ENCODE measurements at regions not wholly inside any gene's neighbourhood (a gene's known extent, or its start where the extent isn't known, plus 50 kb on each side); places are given as distances from the start of the nearest gene placed in this dataset.

DNA sequence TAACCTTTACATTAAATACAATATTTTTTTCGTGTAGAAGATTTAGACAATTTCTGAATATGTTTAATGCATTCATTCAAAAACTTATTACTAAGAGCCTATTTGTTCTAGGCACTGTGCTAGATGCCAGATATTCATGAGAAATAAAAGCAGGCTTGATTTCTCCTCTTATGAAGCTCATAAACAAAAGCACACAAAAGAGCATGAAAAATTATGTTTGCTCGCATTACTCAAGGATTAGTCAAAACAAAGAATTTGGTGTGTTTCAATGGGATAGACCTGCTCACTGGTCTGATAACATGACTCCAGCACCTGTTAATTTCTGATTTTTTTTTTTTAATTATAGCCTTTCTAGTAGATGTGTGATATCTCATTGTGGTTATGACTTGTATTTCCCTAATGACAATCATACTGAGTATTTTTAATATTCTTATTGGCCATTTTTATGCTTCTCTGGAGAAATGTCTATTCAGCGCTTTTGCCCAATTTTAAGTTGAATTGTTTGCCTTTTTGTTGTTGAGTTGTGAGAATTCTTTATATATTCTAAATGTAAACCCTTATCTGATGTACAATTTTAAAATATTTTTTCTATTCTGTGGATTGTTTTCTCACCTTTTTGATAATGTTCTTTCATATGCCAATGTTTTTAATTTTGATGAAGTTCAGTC, 382.3 kb upstream of the ADGRL4 start:
- TF ChIP-seq FOXM1 (IDR thresholded peaks at IDR 0.05; ENCODE audit: borderline replicate concordance, low read depth) (no peak), EP300 (IDR thresholded peaks at IDR 0.05; ENCODE audit: borderline replicate concordance) (no peak), NFIC (IDR thresholded peaks at IDR 0.05) (no peak), ZBTB7A (IDR thresholded peaks at IDR 0.05; ENCODE audit: low read depth) (no peak), CEBPB (IDR thresholded peaks at IDR 0.05) (no peak), YY1 (IDR thresholded peaks at IDR 0.05; ENCODE audit: low read depth) (no peak), TAF1 (IDR thresholded peaks at IDR 0.05; ENCODE audit: low read depth) (no peak)
- TF ChIP-seq, protein P1, sequence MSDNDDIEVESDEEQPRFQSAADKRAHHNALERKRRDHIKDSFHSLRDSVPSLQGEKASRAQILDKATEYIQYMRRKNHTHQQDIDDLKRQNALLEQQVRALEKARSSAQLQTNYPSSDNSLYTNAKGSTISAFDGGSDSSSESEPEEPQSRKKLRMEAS (IDR thresholded peaks at IDR 0.05) = no peak
